H1 (cell line): ENCODE measurements at regions not wholly inside any gene's neighbourhood (a gene's known extent, or its start where the extent isn't known, plus 50 kb on each side); places are given as distances from the start of the nearest gene placed in this dataset.
A peak's percentile ranks its signal among the peaks of the same experiment; 100 is the strongest.

Experiments used
- CTCF ChIA-PET: fragments of 300-600 bp; sonication (Branson Sonifier 250); formaldehyde crosslinking; loops from one replicate; lab custom pipeline; 2021; ENCODE audit not compliant: partially characterized antibody; lab: Charles Lee
- POLR2A ChIA-PET: fragments of 300-600 bp; sonication (Branson Sonifier 250); formaldehyde crosslinking; loops from one replicate; lab custom pipeline; 2021; ENCODE audit warnings: inconsistent platforms; ENCODE audit not compliant: partially characterized antibody; lab: Charles Lee
- DNase-seq, 2 experiments: peaks; one replicate each; pipeline versions ENCODE4 v3.0.0 to v3.0.0-alpha.2; 2010 to 2022; ENCODE audit warnings: low spot score in 2 of 2, low read depth in 1 of 2, mixed read lengths in 1 of 2
- FAIRE-seq: peaks from 2 replicates; lab custom pipeline; 2011; peaks lifted over from hg19 to GRCh38; lab: Jason Lieb, UNC
- H2AFZ ChIP-seq: 2 replicates; pipeline ENCODE4 v1.8.1; 2012; ENCODE audit warnings: low read length, inconsistent platforms
- H2AK5ac ChIP-seq: 2 replicates; pipeline ENCODE4 v1.6.1; 2013; ENCODE audit warnings: low read depth, low read length
- H2BK120ac ChIP-seq: replicated peaks from 2 replicates; pipeline ENCODE3; 2013; ENCODE audit warnings: low read depth, low read length, inconsistent platforms
- H2BK12ac ChIP-seq: 2 replicates; pipeline ENCODE4 v1.6.1; 2013; ENCODE audit warnings: low read depth, low read length
- H2BK15ac ChIP-seq: 2 replicates; pipeline ENCODE4 v1.6.1; 2013; ENCODE audit warnings: low read length
- H2BK20ac ChIP-seq: 2 replicates; pipeline ENCODE4 v1.6.1; 2013; ENCODE audit warnings: low read length
- H2BK5ac ChIP-seq: 2 replicates; pipeline ENCODE4 v1.6.1; 2013; ENCODE audit warnings: low read depth, low read length
- H3K14ac ChIP-seq: 2 replicates; pipeline ENCODE4 v1.6.1; 2013; ENCODE audit warnings: inconsistent platforms; ENCODE audit not compliant: insufficient read length
- H3K18ac ChIP-seq: 2 replicates; pipeline ENCODE4 v1.6.1; 2013; ENCODE audit warnings: low read length; ENCODE audit errors: extremely low read depth
- H3K23ac ChIP-seq: 2 replicates; pipeline ENCODE4 v1.6.1; 2013; ENCODE audit warnings: inconsistent platforms; ENCODE audit not compliant: insufficient read length
- H3K23me2 ChIP-seq: 2 replicates; pipeline ENCODE4 v1.6.1; 2013; ENCODE audit warnings: low read depth, low read length
- H3K27ac ChIP-seq: 2 replicates; pipeline ENCODE4 v1.6.1; 2011; ENCODE audit warnings: low read depth, low read length, inconsistent platforms
- H3K27me3 ChIP-seq, 4 experiments: replicated peaks in 1 of 4; 1 replicate in 1 of 4; 2 replicates in 3 of 4; pipeline versions ENCODE4 v1.6.1 to v1.8.1; 2011 to 2013; ENCODE audit warnings: low read length in 3 of 4, mild to moderate bottlenecking in 3 of 4, inconsistent platforms in 2 of 4, mixed read lengths in 2 of 4, moderate library complexity in 1 of 4; ENCODE audit not compliant: control insufficient read depth in 3 of 4, insufficient read depth in 3 of 4; ENCODE audit errors: extremely low read depth in 1 of 4
- H3K36me3 ChIP-seq, 4 experiments: 2 replicates each; pipeline versions ENCODE4 v1.6.1 to v1.8.1; 2011 to 2013; ENCODE audit warnings: mild to moderate bottlenecking in 4 of 4, low read length in 3 of 4, moderate library complexity in 2 of 4, control low read depth in 1 of 4, inconsistent platforms in 1 of 4; ENCODE audit not compliant: insufficient read depth in 4 of 4, control insufficient read depth in 2 of 4
- H3K4ac ChIP-seq: replicated peaks from 2 replicates; pipeline ENCODE3; 2013; ENCODE audit warnings: low read length, low read depth, mixed read lengths, inconsistent platforms; ENCODE audit not compliant: insufficient read length
- H3K4me1 ChIP-seq, 4 experiments: replicated peaks in 1 of 4; 1 replicate in 1 of 4; 2 replicates in 3 of 4; pipeline versions ENCODE4 v1.6.1 to v1.8.1; 2011 to 2013; ENCODE audit warnings: low read length in 3 of 4, inconsistent platforms in 2 of 4, mixed read lengths in 1 of 4; ENCODE audit not compliant: insufficient read depth in 4 of 4, control insufficient read depth in 3 of 4
- H3K4me2 ChIP-seq, 2 experiments: 2 replicates each; pipeline versions ENCODE4 v1.6.1 to v1.8.1; 2011 to 2013; ENCODE audit warnings: low read depth in 2 of 2, low read length in 2 of 2, control low read depth in 1 of 2, inconsistent platforms in 1 of 2, mild to moderate bottlenecking in 1 of 2; ENCODE audit not compliant: insufficient read depth in 1 of 2
- H3K4me3 ChIP-seq, 4 experiments: fragments of 200-600, 300-600 bp in 1 of 4; sonication (generic), shearing (Covaris generic), sonication (Bioruptor Twin) in 1 of 4; 2 replicates each; pipeline versions ENCODE4 v1.5.1 to v1.8.1; 2011 to 2016; ENCODE audit warnings: low read length in 4 of 4, low read depth in 3 of 4, control low read depth in 2 of 4, inconsistent platforms in 2 of 4, mild to moderate bottlenecking in 2 of 4, mixed read lengths in 1 of 4, moderate library complexity in 1 of 4; ENCODE audit not compliant: insufficient read depth in 2 of 4; ENCODE audit errors: extremely low read depth in 1 of 4
- H3K56ac ChIP-seq: replicated peaks from 2 replicates; pipeline ENCODE3; 2013; ENCODE audit warnings: low read depth, mild to moderate bottlenecking, mixed read lengths, low read length, inconsistent platforms; ENCODE audit not compliant: insufficient read length
- H3K79me1 ChIP-seq: 2 replicates; pipeline ENCODE4 v1.6.1; 2013; ENCODE audit warnings: low read depth, low read length, control low read depth
- H3K79me2 ChIP-seq, 2 experiments: 2 replicates each; pipeline versions ENCODE4 v1.6.1 to v1.8.1; 2012 to 2013; ENCODE audit warnings: low read length in 2 of 2, mild to moderate bottlenecking in 2 of 2, inconsistent platforms in 1 of 2; ENCODE audit not compliant: insufficient read depth in 2 of 2, control insufficient read depth in 1 of 2
- H3K9ac ChIP-seq, 4 experiments: replicated peaks in 1 of 4; 1 replicate in 1 of 4; 2 replicates in 3 of 4; pipeline versions ENCODE4 v1.6.1 to v1.8.1; 2011 to 2013; ENCODE audit warnings: low read depth in 3 of 4, low read length in 3 of 4, control low read depth in 2 of 4, mild to moderate bottlenecking in 2 of 4, moderate library complexity in 2 of 4, inconsistent platforms in 1 of 4; ENCODE audit errors: extremely low read depth in 1 of 4
- H3K9me3 ChIP-seq, 2 experiments: 2 replicates each; pipeline versions ENCODE4 v1.6.1 to v1.8.1; 2012 to 2013; ENCODE audit warnings: mild to moderate bottlenecking in 2 of 2, moderate library complexity in 2 of 2, control low read depth in 1 of 2, inconsistent platforms in 1 of 2, low read depth in 1 of 2, low read length in 1 of 2, mixed read lengths in 1 of 2; ENCODE audit not compliant: insufficient read depth in 2 of 2
- H4K20me1 ChIP-seq, 2 experiments: replicated peaks in 1 of 2; 2 replicates each; pipeline versions ENCODE3 to v1.8.1; 2011 to 2013; ENCODE audit warnings: inconsistent platforms in 2 of 2, low read length in 2 of 2, mild to moderate bottlenecking in 1 of 2; ENCODE audit not compliant: insufficient read depth in 2 of 2, control insufficient read depth in 1 of 2
- H4K5ac ChIP-seq: 2 replicates; pipeline ENCODE4 v1.6.1; 2013; ENCODE audit warnings: low read length, low read depth, mixed read lengths, inconsistent platforms; ENCODE audit not compliant: insufficient read length
- H4K8ac ChIP-seq: 2 replicates; pipeline ENCODE4 v1.8.0; 2013; ENCODE audit warnings: mild to moderate bottlenecking, moderate library complexity, low read length, inconsistent platforms; ENCODE audit not compliant: insufficient read depth; ENCODE audit errors: extremely low read depth
- H4K91ac ChIP-seq: replicated peaks from 2 replicates; pipeline ENCODE3; 2013; ENCODE audit warnings: low read length, mixed read lengths, inconsistent platforms; ENCODE audit not compliant: insufficient read length
- BACH1 ChIP-seq: IDR thresholded peaks from 2 replicates; pipeline ENCODE4 v1.6.1; 2012; ENCODE audit warnings: low read length, improper control_type of control experiment
- CREB1 ChIP-seq: IDR thresholded peaks from 2 replicates; pipeline ENCODE4 v1.6.1; 2012; ENCODE audit warnings: inconsistent platforms
- E2F6 ChIP-seq: IDR thresholded peaks from 2 replicates; pipeline ENCODE4 v1.6.1; 2012; ENCODE audit warnings: inconsistent platforms
- EP300 ChIP-seq, 2 experiments: IDR thresholded peaks; 1 replicate in 1 of 2; 2 replicates in 1 of 2; pipeline ENCODE4 v1.6.1; 2011 to 2012; ENCODE audit warnings: low read depth in 2 of 2, low read length in 2 of 2, mild to moderate bottlenecking in 2 of 2, borderline replicate concordance in 1 of 2, inconsistent platforms in 1 of 2, moderate library complexity in 1 of 2
- EZH2 ChIP-seq: fragments of 200-600 bp; sonication (generic); IDR thresholded peaks from 2 replicates; pipeline ENCODE4 v1.7.1; 2012; ENCODE audit warnings: low read depth, mild to moderate bottlenecking, moderate library complexity, low read length, inconsistent platforms; ENCODE audit not compliant: severe bottlenecking
- JUN ChIP-seq: IDR thresholded peaks from 2 replicates; pipeline ENCODE4 v1.6.1; 2011; ENCODE audit warnings: low read depth, mild to moderate bottlenecking, improper control_type of control experiment, low read length
- KDM5A ChIP-seq: fragments of 200-600 bp; IDR thresholded peaks from 2 replicates; pipeline ENCODE4 v1.7.1; 2012; ENCODE audit warnings: mild to moderate bottlenecking, low read length, inconsistent platforms, mixed read lengths
- POU5F1 ChIP-seq: IDR thresholded peaks from 2 replicates; pipeline ENCODE4 v1.6.1; 2011; ENCODE audit warnings: low read depth, mild to moderate bottlenecking, low read length, moderate library complexity
- RBBP5 ChIP-seq: IDR thresholded peaks from 2 replicates; pipeline ENCODE4 v1.7.1; 2012; ENCODE audit warnings: low read depth, mild to moderate bottlenecking, inconsistent platforms, low read length, moderate library complexity, borderline replicate concordance
- RNF2 ChIP-seq: fragments of 200-900, 300-1000 bp; sonication (generic); IDR thresholded peaks from 2 replicates; pipeline ENCODE4 v1.7.1; 2016; ENCODE audit warnings: borderline replicate concordance, low read depth, mild to moderate bottlenecking, antibody characterized with exemption, low read length; ENCODE audit not compliant: poor library complexity, severe bottlenecking; ENCODE audit errors: missing control alignments
- SIX5 ChIP-seq: IDR thresholded peaks from 2 replicates; pipeline ENCODE4 v1.6.1; 2011; ENCODE audit warnings: mild to moderate bottlenecking, low read depth, low read length
- SP1 ChIP-seq: IDR thresholded peaks from 2 replicates; pipeline ENCODE4 v1.6.1; 2011; ENCODE audit warnings: low read depth, low read length
- ZNF274 ChIP-seq: IDR thresholded peaks from 2 replicates; pipeline ENCODE4 v1.7.0; 2012; ENCODE audit warnings: low read length, borderline replicate concordance; ENCODE audit errors: extremely low read depth
- WGBS, 2 experiments: shearing (Covaris generic) in 1 of 2; methylation state at CpG; one replicate each; pipeline versions ENCODE4 v1.1.6 to v1.1.7; 2013 to 2015; ENCODE audit warnings: low lambda C conversion rate in 2 of 2, mixed read lengths in 2 of 2, inconsistent platforms in 1 of 2, low coverage in 1 of 2, missing lambda C conversion rate in 1 of 2; ENCODE audit not compliant: insufficient replicate concordance in 2 of 2, insufficient coverage in 1 of 2, insufficient read length in 1 of 2; ENCODE audit errors: extremely low coverage in 1 of 2, missing lambda C conversion rate in 1 of 2; 5-methylcytosine and 5-hydroxymethylcytosine counted together

- Histone ChIP-seq H2BK120ac (no peak overlapping the region), H3K36me3 (no peaks in the 10 kb centered on the region; a peak in 1 of 8 replicates), H3K27me3 (no peaks in the 10 kb centered on the region), H3K4ac (no peak overlapping the region), H2BK20ac (no peak overlapping the region), H3K4me3 (no peak overlapping the region), H4K8ac (no peak overlapping the region), H2AK5ac (no peak overlapping the region), H3K56ac (no peak overlapping the region), H3K23me2 (no peaks in the 10 kb centered on the region), H3K14ac (no peak overlapping the region), H3K79me1 (no peaks in the 10 kb centered on the region), H3K18ac (no peak overlapping the region), H2BK12ac (no peak overlapping the region), H3K27ac (no peak overlapping the region), H4K20me1 (no peaks in the 10 kb centered on the region), H3K4me1 (peaks cover 0 to 3% (median 2%) of the 10 kb centered on the region in 4 experiments; a peak in 3 of 7 replicates), H3K9ac (no peak overlapping the region), H3K4me2 (no peak overlapping the region), H3K9me3 (peaks cover 5 to 7% of the 10 kb centered on the region in 2 experiments; a peak in 3 of 4 replicates), H3K79me2 (no peaks in the 10 kb centered on the region), H2BK15ac (no peak overlapping the region), H4K91ac (no peak overlapping the region), H2AFZ (no peak overlapping the region), H3K23ac (no peak overlapping the region), H2BK5ac (no peak overlapping the region), H4K5ac (no peak overlapping the region)
- ChIA-PET POLR2A (interaction anchor here (1.5 kb wide), 1 partner anchor 9 kb away, joined by 3 read pairs; no protein-coding TSS in a partner anchor), CTCF (interaction anchor here (0.9 to 2.8 kb wide), 11 partner anchors 10 to 243 kb away, joined by 3 to 19 read pairs (median 3); no protein-coding TSS in a partner anchor)
- DNase-seq (peak in 1 of 2 experiments; percentile 27), FAIRE-seq (no peak)
- WGBS, 2 experiments: 92% methylated on average over 3 of the region's 3 CpGs; no CpG with 5 or more reads in 1 of the 2 experiments
- TF ChIP-seq E2F6 (no peak), KDM5A (no peak), RNF2 (no peak), SIX5 (no peak), SP1 (no peak), RBBP5 (no peak), BACH1 (no peak), ZNF274 (no peak), EZH2 (no peak), EP300 (IDR thresholded peaks at IDR 0.05; ENCODE audit: borderline replicate concordance in 1 of 2, low read depth in 2 of 2, low read length in 2 of 2) (no peak), JUN (no peak), POU5F1 (no peak), CREB1 (no peak)
Observed at GRCh38 chr1:29838738-29839320, 602.5 kb downstream of the PTPRU start.
